Activated CD8-positive, alpha-beta memory T cell treated with anti-CD3 and anti-CD28 coated beads, Interleukin-2, amount 10 ng/mL, durations not matched to agents 7 days and 5 days (primary cell): ENCODE measurements at regions not wholly inside any gene's neighbourhood (a gene's known extent, or its start where the extent isn't known, plus 50 kb on each side); places are given as distances from the start of the nearest gene placed in this dataset.
"Not testable (repeated sequence)": the region's sequence is repeated elsewhere in the genome, so short reads cannot be mapped to it uniquely, and the experiment has no call there.

Experiments
- ATAC-seq: fragments of 150-1000 bp; cut with Tn5 transposase; one replicate; pipeline ENCODE4 v1.10.0; 2021; ENCODE audit warnings: moderate library complexity
- CTCF ChIA-PET: fragments of 350-600 bp; sonication (Branson Sonifier 250); formaldehyde crosslinking; loops from one replicate; lab custom pipeline; 2021; ENCODE audit warnings: antibody characterized with exemption; lab: Charles Lee
- DNase-seq: peaks from one replicate; pipeline ENCODE4 v3.0.0-alpha.2; 2020
- H3K27ac Mint-ChIP-seq: one replicate; pipeline ENCODE4 v1.8.0; 2021; ENCODE audit warnings: mild to moderate bottlenecking, mixed read lengths
- H3K27me3 Mint-ChIP-seq: one replicate; pipeline ENCODE4 v1.8.0; 2021; ENCODE audit warnings: mixed read lengths
- H3K36me3 Mint-ChIP-seq: one replicate; pipeline ENCODE4 v1.8.0; 2021; ENCODE audit warnings: mild to moderate bottlenecking, mixed read lengths
- H3K4me1 Mint-ChIP-seq: one replicate; pipeline ENCODE4 v1.8.0; 2021; ENCODE audit warnings: mixed read lengths
- H3K4me3 Mint-ChIP-seq: one replicate; pipeline ENCODE4 v1.8.0; 2021; ENCODE audit warnings: mild to moderate bottlenecking, moderate library complexity, mixed read lengths
- H3K9me3 Mint-ChIP-seq: one replicate; pipeline ENCODE4 v1.8.0; 2022; ENCODE audit warnings: low read depth, mixed read lengths

DNA sequence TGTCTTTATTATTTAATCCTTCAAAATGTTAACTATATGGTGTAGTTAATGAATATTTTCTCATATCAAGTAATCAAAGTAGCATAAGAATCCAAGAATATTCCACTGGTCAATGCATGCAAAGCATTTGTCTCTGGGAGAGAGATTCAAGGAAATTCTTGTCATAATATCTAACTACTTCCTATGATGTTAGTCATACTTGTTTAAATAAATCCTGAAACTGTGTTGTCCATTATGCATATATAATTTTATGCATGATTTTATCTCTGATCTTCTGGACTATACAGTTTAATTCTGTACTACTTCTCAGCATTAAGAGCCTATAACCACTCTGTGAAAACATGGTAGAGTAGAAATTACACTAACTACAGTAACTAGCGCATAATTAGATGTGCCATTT, 388.3 kb downstream of the NR4A2 start:
- Mint-ChIP-seq H3K36me3 (no peaks in the 10 kb centered on the region), H3K27me3 (no peaks in the 10 kb centered on the region), H3K4me1 (no peaks in the 10 kb centered on the region), H3K9me3 (no peaks in the 10 kb centered on the region), H3K27ac (no peak overlapping the region), H3K4me3 (no peak overlapping the region)
- no peak for ATAC-seq
- CTCF ChIA-PET: no interaction called here
- no peak for DNase-seq

DNA sequence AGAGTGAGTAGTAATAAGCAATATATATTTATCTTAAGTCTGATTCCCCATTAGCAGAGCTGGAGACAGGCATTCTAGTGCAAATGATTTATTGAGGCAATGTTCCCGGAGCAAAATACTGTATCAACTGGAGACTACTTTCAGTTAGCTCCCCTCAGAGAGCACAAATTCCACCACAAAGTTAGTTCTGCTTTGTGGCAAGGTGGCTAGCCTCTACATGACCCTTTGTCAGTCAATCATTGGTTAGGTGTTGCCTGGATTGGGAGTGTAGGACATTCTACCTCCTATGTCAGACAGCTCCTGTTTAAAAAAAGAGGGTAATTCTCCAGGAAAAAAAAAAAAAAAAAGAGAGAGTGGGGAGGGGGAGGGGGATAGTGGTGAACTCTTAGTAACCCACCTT, 402.2 kb downstream of the NR4A2 start:
- Mint-ChIP-seq H3K27me3 (no peaks in the 10 kb centered on the region), H3K36me3 (no peaks in the 10 kb centered on the region), H3K9me3 (no peaks in the 10 kb centered on the region), H3K4me1 (no peaks in the 10 kb centered on the region), H3K27ac (no peak overlapping the region), H3K4me3 (no peak overlapping the region)
- CTCF ChIA-PET: no interaction called here
- ATAC-seq: no peak
- DNase-seq: no peak

- DNase-seq (no peak), ATAC-seq (no peak)
- H3K36me3 Mint-ChIP-seq: no peaks in the 10 kb centered on the region
- H3K27me3 Mint-ChIP-seq: no peaks in the 10 kb centered on the region
- H3K4me1 Mint-ChIP-seq: no peaks in the 10 kb centered on the region
- no peaks in the 10 kb centered on the region for H3K9me3 Mint-ChIP-seq
- CTCF ChIA-PET: no interaction called here
- no peak overlapping the region for H3K27ac Mint-ChIP-seq
- no peak overlapping the region for H3K4me3 Mint-ChIP-seq
These were observed 415.1 kb downstream of the NR4A2 start for GRCh38 chr2:155917380-155917779.

- CTCF ChIA-PET: no interaction called here
- no peak for ATAC-seq
These were observed 419.2 kb downstream of the NR4A2 start for GRCh38 chr2:155913356-155913755.

DNA sequence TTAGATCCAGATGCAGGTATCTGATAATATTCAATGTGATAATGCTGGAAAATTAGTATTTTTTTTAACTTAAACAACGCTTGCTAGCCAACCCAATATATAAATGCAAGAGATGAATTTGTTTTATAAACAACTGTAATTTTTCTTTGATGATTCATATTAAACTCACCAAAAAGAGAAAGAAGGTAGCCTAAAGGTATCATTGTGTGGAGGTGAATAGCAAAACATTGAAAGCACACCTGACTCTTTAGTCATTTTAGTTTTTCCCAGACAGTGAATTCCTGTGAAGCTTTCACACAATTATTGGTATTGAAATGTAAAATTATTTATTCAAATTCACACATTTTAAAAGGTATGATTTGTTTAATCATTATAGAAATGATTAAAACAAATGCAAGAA, 424.0 kb downstream of the NR4A2 start:
- no peaks in the 10 kb centered on the region for H3K27me3 Mint-ChIP-seq
- no peak overlapping the region for H3K4me3 Mint-ChIP-seq
- CTCF ChIA-PET: no interaction called here
- no peaks in the 10 kb centered on the region for H3K9me3 Mint-ChIP-seq
- H3K27ac Mint-ChIP-seq: no peak overlapping the region
- H3K4me1 Mint-ChIP-seq: no peaks in the 10 kb centered on the region
- H3K36me3 Mint-ChIP-seq: no peaks in the 10 kb centered on the region
- ATAC-seq (no peak), DNase-seq (no peak)

More at GRCh38 chr2:155913356-155913755, 419.2 kb downstream of the NR4A2 start:
- H3K4me3 Mint-ChIP-seq: no peak overlapping the region
- no peaks in the 10 kb centered on the region for H3K4me1 Mint-ChIP-seq
- no peaks in the 10 kb centered on the region for H3K9me3 Mint-ChIP-seq
- no peaks in the 10 kb centered on the region for H3K27me3 Mint-ChIP-seq
- DNase-seq: no peak
- H3K36me3 Mint-ChIP-seq: no peaks in the 10 kb centered on the region
- no peak overlapping the region for H3K27ac Mint-ChIP-seq

DNA sequence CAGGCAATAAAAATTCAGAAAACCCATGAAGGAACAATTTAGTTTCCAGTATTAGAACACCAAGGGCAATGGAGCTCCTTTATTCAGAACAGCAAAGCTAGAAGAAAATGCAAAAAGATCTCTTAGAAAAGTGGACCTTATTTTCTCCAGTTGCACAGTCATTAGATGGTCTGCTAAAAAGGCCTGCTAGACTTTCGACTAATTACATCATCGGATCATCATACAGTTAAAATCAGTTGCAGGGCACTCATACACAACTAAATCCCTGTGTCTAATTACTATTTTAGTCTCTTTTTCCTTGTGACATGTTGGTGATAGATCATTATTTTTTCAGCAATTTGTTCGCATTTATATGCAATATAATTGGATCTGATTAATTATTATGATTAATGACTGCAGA, 425.3 kb downstream of the NR4A2 start:
- CTCF ChIA-PET: no interaction called here
- H3K36me3 Mint-ChIP-seq: no peaks in the 10 kb centered on the region
- ATAC-seq: no peak
- H3K4me1 Mint-ChIP-seq: no peaks in the 10 kb centered on the region
- H3K27me3 Mint-ChIP-seq: no peaks in the 10 kb centered on the region
- H3K4me3 Mint-ChIP-seq: no peak overlapping the region
- no peak for DNase-seq
- H3K9me3 Mint-ChIP-seq: no peaks in the 10 kb centered on the region
- no peak overlapping the region for H3K27ac Mint-ChIP-seq

DNA sequence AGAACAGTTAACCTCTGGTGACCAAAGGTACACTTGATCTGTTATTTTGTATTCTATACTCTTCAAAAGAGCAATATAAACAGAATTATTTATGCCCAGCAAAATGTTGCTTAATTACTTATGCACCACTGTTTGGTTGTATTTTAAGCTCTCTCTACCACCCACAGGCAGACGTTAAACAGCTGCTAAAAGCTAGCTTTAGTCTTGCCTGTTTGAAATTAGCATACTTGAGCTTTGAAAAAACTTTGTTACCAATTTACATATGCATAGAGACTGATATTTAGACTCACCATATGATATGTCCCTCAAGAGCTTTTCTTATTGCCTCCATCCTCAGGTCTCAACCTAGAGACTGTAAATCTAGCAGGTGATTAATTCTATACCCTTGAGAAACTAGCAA, 426.9 kb downstream of the NR4A2 start:
- no peak for ATAC-seq
- no peak for DNase-seq
- Mint-ChIP-seq H3K9me3 (no peaks in the 10 kb centered on the region), H3K4me1 (no peaks in the 10 kb centered on the region), H3K4me3 (no peak overlapping the region), H3K27me3 (no peaks in the 10 kb centered on the region), H3K27ac (no peak overlapping the region), H3K36me3 (no peaks in the 10 kb centered on the region)
- CTCF ChIA-PET: no interaction called here

DNA sequence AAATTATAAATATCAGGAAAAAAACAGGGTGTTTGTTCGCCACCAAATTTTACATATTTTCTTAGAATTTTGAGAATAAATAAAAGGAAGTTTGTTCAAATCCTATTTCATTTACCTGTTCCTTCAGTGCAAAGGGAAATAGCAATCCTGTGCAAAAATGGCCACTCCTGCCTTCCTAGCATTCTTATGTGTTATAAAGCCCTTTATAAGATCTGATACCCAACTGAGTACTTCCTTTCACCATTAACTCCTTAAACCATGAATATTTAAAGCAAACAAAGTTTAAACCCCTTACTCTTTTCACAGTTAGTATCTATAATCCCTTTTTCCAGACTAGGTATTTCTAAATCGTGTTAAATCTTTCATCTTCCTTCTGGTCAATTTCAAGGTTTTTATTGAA, 427.8 kb downstream of the NR4A2 start:
- CTCF ChIA-PET: no interaction called here

GRCh38 chr2:155902635-155903034, 429.9 kb downstream of the NR4A2 start:
- H3K36me3 Mint-ChIP-seq: no peaks in the 10 kb centered on the region
- H3K4me3 Mint-ChIP-seq: no peak overlapping the region
- H3K9me3 Mint-ChIP-seq: no peaks in the 10 kb centered on the region
- H3K4me1 Mint-ChIP-seq: no peaks in the 10 kb centered on the region
- no peak overlapping the region for H3K27ac Mint-ChIP-seq
- no peaks in the 10 kb centered on the region for H3K27me3 Mint-ChIP-seq
- DNase-seq (no peak), ATAC-seq (no peak)
- CTCF ChIA-PET: no interaction called here

More for the DNA sequence above, 427.8 kb downstream of the NR4A2 start:
- Mint-ChIP-seq H3K36me3 (no peaks in the 10 kb centered on the region), H3K27me3 (no peaks in the 10 kb centered on the region), H3K4me1 (no peaks in the 10 kb centered on the region), H3K9me3 (no peaks in the 10 kb centered on the region), H3K27ac (no peak overlapping the region), H3K4me3 (no peak overlapping the region)
- ATAC-seq (no peak), DNase-seq (no peak)

DNA sequence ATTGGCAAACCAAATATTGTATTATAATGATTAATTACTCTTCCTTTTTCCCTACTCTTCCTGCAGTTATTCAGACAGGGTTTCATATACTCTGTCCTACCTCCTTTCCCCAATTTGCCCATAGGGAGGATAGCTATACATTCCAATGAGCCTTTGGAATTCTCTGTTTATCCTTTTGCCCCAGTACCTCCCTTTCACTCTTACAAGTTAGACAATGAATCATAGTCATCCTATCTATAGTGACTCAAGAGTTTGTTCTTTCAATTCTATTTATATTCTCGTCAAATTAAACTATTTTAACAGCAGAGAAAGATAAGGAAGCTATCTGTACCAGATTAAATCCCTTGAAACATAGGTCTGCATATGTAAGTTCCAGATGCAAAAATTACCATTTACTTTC, 437.5 kb downstream of the NR4A2 start:
- no peaks in the 10 kb centered on the region for H3K9me3 Mint-ChIP-seq
- ATAC-seq: no peak
- no peak for DNase-seq
- no peaks in the 10 kb centered on the region for H3K4me1 Mint-ChIP-seq
- H3K4me3 Mint-ChIP-seq: no peak overlapping the region
- no peaks in the 10 kb centered on the region for H3K27me3 Mint-ChIP-seq
- H3K36me3 Mint-ChIP-seq: no peaks in the 10 kb centered on the region
- CTCF ChIA-PET: no interaction called here
- no peak overlapping the region for H3K27ac Mint-ChIP-seq

- H3K4me3 Mint-ChIP-seq, CTCF ChIA-PET, DNase-seq, H3K27ac Mint-ChIP-seq, H3K27me3 Mint-ChIP-seq, H3K9me3 Mint-ChIP-seq, H3K36me3 Mint-ChIP-seq, ATAC-seq, H3K4me1 Mint-ChIP-seq: not testable (repeated sequence)
These were observed 452.1 kb downstream of the NR4A2 start for GRCh38 chr2:155880382-155880781.

DNA sequence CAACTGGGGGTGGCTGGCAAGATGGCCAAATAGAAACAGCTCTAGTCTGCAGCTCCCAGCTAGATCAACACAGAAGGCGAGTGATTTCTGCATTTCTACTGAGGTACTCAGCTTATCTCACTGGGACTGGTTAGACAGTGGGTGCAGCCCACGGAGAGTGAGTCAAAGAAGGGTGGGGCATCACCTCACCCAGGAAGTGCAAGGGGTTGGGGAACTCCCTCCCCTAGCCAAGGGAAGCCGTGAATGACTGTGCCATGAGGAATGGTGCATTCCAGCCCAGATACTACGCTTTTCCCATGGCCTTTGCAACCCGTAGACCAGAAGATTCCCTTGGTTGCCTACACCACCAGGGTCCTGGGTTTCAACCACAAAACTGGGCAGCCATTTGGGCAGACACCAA, 452.6 kb downstream of the NR4A2 start:
- H3K27me3 Mint-ChIP-seq, CTCF ChIA-PET, DNase-seq, H3K27ac Mint-ChIP-seq, H3K4me1 Mint-ChIP-seq, H3K36me3 Mint-ChIP-seq, H3K9me3 Mint-ChIP-seq, H3K4me3 Mint-ChIP-seq, ATAC-seq: not testable (repeated sequence)

DNA sequence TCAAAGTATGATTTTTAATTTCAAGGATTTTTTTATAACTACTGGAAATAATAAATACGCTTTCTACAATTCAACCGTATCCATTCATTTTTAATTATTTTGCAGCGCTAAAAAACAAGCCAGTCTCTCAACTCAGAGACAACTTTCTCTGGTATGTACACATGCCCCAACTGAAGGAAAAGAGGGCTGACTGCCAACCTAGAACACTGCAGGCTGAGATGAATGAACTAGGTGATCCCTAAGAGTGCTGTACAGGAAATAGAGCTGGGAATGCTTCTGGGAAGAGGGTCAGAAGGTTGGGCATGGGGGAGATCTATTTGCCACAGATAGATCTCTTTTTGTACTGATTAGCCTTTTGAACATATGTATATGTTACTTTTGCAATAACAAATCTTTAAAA, 460.1 kb downstream of the NR4A2 start:
- H3K4me3 Mint-ChIP-seq: no peak overlapping the region
- H3K36me3 Mint-ChIP-seq: no peaks in the 10 kb centered on the region
- no peak overlapping the region for H3K27ac Mint-ChIP-seq
- DNase-seq (no peak), ATAC-seq (no peak)
- peaks cover 9% of the 10 kb centered on the region for H3K9me3 Mint-ChIP-seq
- no peaks in the 10 kb centered on the region for H3K27me3 Mint-ChIP-seq
- CTCF ChIA-PET: no interaction called here
- no peaks in the 10 kb centered on the region for H3K4me1 Mint-ChIP-seq

DNA sequence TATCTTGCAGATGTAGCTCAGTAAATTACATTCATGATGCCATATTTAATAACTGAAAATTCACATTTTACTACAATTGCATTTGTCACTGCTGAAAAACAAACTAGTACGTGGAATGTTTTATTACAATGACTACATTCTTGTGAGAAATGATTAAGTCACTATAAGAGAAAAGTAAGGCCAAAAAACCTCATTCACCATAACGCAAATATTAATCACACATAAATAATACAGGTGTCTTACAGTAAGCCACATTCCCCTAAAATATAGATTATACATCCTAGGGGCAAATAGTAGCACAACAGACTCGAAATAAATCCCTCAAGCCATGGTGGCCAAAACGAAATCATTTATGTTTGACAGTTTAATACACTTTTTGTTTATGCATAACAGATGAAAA, 460.6 kb downstream of the NR4A2 start:
- Mint-ChIP-seq H3K27me3 (no peaks in the 10 kb centered on the region), H3K27ac (no peak overlapping the region), H3K36me3 (no peaks in the 10 kb centered on the region), H3K9me3 (peaks cover 9% of the 10 kb centered on the region), H3K4me1 (no peaks in the 10 kb centered on the region), H3K4me3 (no peak overlapping the region)
- no peak for ATAC-seq
- DNase-seq: no peak
- CTCF ChIA-PET: no interaction called here

DNA sequence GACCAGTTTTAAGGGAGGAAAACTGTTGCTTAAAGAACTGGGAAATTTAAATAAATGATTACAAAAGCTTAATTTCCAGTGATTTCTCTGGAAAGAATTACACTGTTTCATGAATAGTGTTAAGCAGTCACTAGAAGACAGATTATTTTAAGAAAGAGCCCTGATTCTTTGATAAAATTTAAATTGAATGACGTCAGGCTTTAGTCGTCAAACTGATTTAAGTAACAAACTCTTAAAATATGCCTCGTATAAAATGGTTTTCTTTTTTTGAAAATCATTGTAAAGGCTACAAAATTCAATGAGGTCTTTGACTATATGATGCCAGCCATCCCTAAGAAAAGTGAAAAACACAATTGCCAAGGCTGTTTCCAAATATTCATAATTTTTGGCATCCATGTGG, 465.0 kb downstream of the NR4A2 start:
- H3K36me3 Mint-ChIP-seq: no peaks in the 10 kb centered on the region

More for the DNA sequence above, 465.0 kb downstream of the NR4A2 start:
- no peak for ATAC-seq
- no peaks in the 10 kb centered on the region for H3K27me3 Mint-ChIP-seq
- H3K4me3 Mint-ChIP-seq: no peak overlapping the region
- no peak for DNase-seq
- no peak overlapping the region for H3K27ac Mint-ChIP-seq
- CTCF ChIA-PET: no interaction called here
- no peaks in the 10 kb centered on the region for H3K4me1 Mint-ChIP-seq
- no peaks in the 10 kb centered on the region for H3K9me3 Mint-ChIP-seq
